ENCODE measurements at regions not wholly inside any gene's neighbourhood (a gene's known extent, or its start where the extent isn't known, plus 50 kb on each side); places are given as distances from the start of the nearest gene placed in this dataset.

GRCh38 chr13:42477596-42478190, 96.3 kb upstream of the TNFSF11 start (continued):
- no peak for TF ChIP-seq STAT6 (CRISPR knock-in tag; IDR thresholded peaks at IDR 0.05; ENCODE audit: borderline replicate concordance)
- no peak for TF ChIP-seq CHD4 (IDR thresholded peaks at IDR 0.05; ENCODE audit: borderline replicate concordance, low read length)
- no peak for TF ChIP-seq HMG20B (CRISPR knock-in tag; conservative IDR thresholded peaks at IDR 0.05)
- no peak for TF ChIP-seq TBX3 (IDR thresholded peaks at IDR 0.05; ENCODE audit: borderline replicate concordance)

DNA sequence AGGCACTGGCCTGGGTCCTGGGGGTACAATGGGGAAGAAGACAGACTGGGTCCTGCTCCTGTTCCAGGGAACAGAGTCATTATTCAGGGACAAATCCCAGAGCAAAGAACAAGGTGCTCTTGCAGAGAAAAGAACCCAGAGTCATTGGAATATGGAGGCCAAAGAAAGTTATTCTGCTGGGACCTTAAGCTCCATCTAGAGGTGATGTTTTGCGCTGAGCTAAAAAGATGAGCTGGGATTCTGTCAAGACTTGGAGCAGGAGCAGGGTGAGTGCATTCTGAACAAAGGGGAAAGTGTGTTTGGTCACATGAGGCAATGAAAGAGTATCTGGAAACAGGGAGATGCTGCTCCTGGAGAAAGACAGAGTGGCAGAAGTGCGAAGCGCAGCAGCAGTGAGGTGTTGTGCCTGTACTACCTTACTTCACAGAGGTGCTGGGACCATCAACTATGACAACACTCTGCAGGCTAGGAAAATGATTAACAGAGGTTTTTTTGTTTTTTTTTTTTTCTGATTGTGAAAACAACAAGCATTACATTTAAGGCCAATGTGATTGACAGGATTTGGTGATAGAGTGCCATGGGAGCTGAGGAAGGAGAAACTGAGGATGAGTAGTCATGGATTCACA, 95.3 kb upstream of the TNFSF11 start:
- H2AFZ ChIP-seq (ENCODE audit: low read length), result no peak overlapping the region
- H3K79me2 ChIP-seq (ENCODE audit: insufficient read depth, low read length), result no peaks in the 10 kb centered on the region
- ChIA-PET POLR2A (no interaction called here), CTCF (ENCODE audit: low intra/inter-chr PET ratio, low total read pairs) (no interaction called here)
- no peaks in the 10 kb centered on the region for H3K27me3 ChIP-seq (ENCODE audit: control insufficient read depth in 1 of 2, insufficient read depth in 2 of 2, low read length in 2 of 2)
- H3K36me3 ChIP-seq (replicated peaks in 1 of 2; ENCODE audit: control insufficient read depth in 1 of 2, insufficient read depth in 2 of 2, low read length in 2 of 2), result no peaks in the 10 kb centered on the region
- intact Hi-C loops (cut with micrococcal nuclease; ENCODE audit: unreplicated experiment), result no loop called here
- in situ Hi-C loops (cut with HindIII; ENCODE audit: extremely low pct_ligation_motif_present, low pct_unique_long_range_greater_than_20kb), result no loop called here
- no peaks in the 10 kb centered on the region for H4K20me1 ChIP-seq (ENCODE audit: insufficient read depth, low read length)
- TF ChIP-seq, protein P1, sequence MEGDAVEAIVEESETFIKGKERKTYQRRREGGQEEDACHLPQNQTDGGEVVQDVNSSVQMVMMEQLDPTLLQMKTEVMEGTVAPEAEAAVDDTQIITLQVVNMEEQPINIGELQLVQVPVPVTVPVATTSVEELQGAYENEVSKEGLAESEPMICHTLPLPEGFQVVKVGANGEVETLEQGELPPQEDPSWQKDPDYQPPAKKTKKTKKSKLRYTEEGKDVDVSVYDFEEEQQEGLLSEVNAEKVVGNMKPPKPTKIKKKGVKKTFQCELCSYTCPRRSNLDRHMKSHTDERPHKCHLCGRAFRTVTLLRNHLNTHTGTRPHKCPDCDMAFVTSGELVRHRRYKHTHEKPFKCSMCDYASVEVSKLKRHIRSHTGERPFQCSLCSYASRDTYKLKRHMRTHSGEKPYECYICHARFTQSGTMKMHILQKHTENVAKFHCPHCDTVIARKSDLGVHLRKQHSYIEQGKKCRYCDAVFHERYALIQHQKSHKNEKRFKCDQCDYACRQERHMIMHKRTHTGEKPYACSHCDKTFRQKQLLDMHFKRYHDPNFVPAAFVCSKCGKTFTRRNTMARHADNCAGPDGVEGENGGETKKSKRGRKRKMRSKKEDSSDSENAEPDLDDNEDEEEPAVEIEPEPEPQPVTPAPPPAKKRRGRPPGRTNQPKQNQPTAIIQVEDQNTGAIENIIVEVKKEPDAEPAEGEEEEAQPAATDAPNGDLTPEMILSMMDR (CRISPR knock-in tag; IDR thresholded peaks at IDR 0.05), result no peak
- TF ChIP-seq ELF1 (CRISPR knock-in tag; IDR thresholded peaks at IDR 0.05), result no peak
- TF ChIP-seq ZNF737 (CRISPR knock-in tag; IDR thresholded peaks at IDR 0.05; ENCODE audit: borderline replicate concordance), result no peak
- no peak for TF ChIP-seq FOXK2 (IDR thresholded peaks at IDR 0.05)
- TF ChIP-seq CEBPG (CRISPR knock-in tag; IDR thresholded peaks at IDR 0.05), result no peak
- no peak for TF ChIP-seq MAX (IDR thresholded peaks at IDR 0.05)
- no peak for TF ChIP-seq FOXJ3 (CRISPR knock-in tag; IDR thresholded peaks at IDR 0.05; ENCODE audit: borderline replicate concordance)
- TF ChIP-seq, protein P2, sequence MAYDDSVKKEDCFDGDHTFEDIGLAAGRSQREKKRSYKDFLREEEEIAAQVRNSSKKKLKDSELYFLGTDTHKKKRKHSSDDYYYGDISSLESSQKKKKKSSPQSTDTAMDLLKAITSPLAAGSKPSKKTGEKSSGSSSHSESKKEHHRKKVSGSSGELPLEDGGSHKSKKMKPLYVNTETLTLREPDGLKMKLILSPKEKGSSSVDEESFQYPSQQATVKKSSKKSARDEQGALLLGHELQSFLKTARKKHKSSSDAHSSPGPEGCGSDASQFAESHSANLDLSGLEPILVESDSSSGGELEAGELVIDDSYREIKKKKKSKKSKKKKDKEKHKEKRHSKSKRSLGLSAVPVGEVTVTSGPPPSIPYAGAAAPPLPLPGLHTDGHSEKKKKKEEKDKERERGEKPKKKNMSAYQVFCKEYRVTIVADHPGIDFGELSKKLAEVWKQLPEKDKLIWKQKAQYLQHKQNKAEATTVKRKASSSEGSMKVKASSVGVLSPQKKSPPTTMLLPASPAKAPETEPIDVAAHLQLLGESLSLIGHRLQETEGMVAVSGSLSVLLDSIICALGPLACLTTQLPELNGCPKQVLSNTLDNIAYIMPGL (CRISPR knock-in tag; IDR thresholded peaks at IDR 0.05; ENCODE audit: borderline replicate concordance in 1 of 2, low read depth in 1 of 2), result no peak
- no peak for TF ChIP-seq ZNF33A (CRISPR knock-in tag; IDR thresholded peaks at IDR 0.05; ENCODE audit: borderline replicate concordance)
- no peak for TF ChIP-seq ZNF335 (CRISPR knock-in tag; IDR thresholded peaks at IDR 0.05)
- TF ChIP-seq PRPF4 (IDR thresholded peaks at IDR 0.05; ENCODE audit: low read depth, low read length, poor library complexity, severe bottlenecking), result no peak
- TF ChIP-seq RBM39 (IDR thresholded peaks at IDR 0.05; ENCODE audit: low read depth, low read length, poor library complexity, severe bottlenecking), result no peak
- no peak for TF ChIP-seq KDM6A (CRISPR knock-in tag; IDR thresholded peaks at IDR 0.05; ENCODE audit: low read depth)
- H3K4me3 ChIP-seq (replicated peaks in 1 of 3; ENCODE audit: insufficient read depth in 1 of 3, low read depth in 2 of 3, low read length in 3 of 3), result no peak overlapping the region
- WGBS (ENCODE audit: low lambda C conversion rate), result 46% methylated on average over 3 of the region's 3 CpGs
- H3K27ac ChIP-seq (ENCODE audit: extremely low read length, insufficient read depth, low read length), result no peak overlapping the region
- no peak overlapping the region for H3K4me2 ChIP-seq (ENCODE audit: low read depth, low read length)
- FAIRE-seq, result no peak
- H3K9me3 ChIP-seq (ENCODE audit: low read length), result peaks cover 11% of the 10 kb centered on the region
- no peak overlapping the region for H3K9ac ChIP-seq (ENCODE audit: insufficient read depth, low read depth, low read length)
- 0 out of 3 replicates have a peak, but pooled peaks have one; percentile 28 for ATAC-seq
- no peaks in the 10 kb centered on the region for H3K4me1 ChIP-seq (ENCODE audit: insufficient read depth, low read length)
- no TSS peak for BruUV-seq (replicated peaks)
- no peak for DNase-seq (ENCODE audit: low spot score)

Measured in HepG2 (cell line).